BLaER1 (cell line): ENCODE measurements at regions not wholly inside any gene's neighbourhood (a gene's known extent, or its start where the extent isn't known, plus 50 kb on each side); places are given as distances from the start of the nearest gene placed in this dataset.

Experiments
- H3K27ac ChIP-seq: shearing (Covaris generic); formaldehyde crosslinking; 2 replicates; pipeline ENCODE4 v1.8.1; 2022
- H3K27me3 ChIP-seq: shearing (Covaris generic); formaldehyde crosslinking; 2 replicates; pipeline ENCODE4 v1.8.1; 2022
- H3K36me3 ChIP-seq: shearing (Covaris generic); formaldehyde crosslinking; 2 replicates; pipeline ENCODE4 v1.8.1; 2022
- H3K4me1 ChIP-seq: shearing (Covaris generic); formaldehyde crosslinking; 2 replicates; pipeline ENCODE4 v1.8.1; 2022
- H3K4me2 ChIP-seq: shearing (Covaris generic); formaldehyde crosslinking; 2 replicates; pipeline ENCODE4 v1.8.1; 2022
- H3K4me3 ChIP-seq: shearing (Covaris generic); formaldehyde crosslinking; 2 replicates; pipeline ENCODE4 v1.8.1; 2022
- H3K9ac ChIP-seq: shearing (Covaris generic); formaldehyde crosslinking; 2 replicates; pipeline ENCODE4 v1.8.1; 2022
- H3K9me3 ChIP-seq: shearing (Covaris generic); formaldehyde crosslinking; 2 replicates; pipeline ENCODE4 v1.8.1; 2022
- H4K20me1 ChIP-seq: shearing (Covaris generic); formaldehyde crosslinking; 2 replicates; pipeline ENCODE4 v1.8.1; 2022
- Cebpa-rat ChIP-seq: shearing (Covaris generic); IDR thresholded peaks from 2 replicates; pipeline ENCODE4 v1.8.1; 2022

GRCh38 chr6:142005021-142005420 lies 127.7 kb upstream of the GJE1 start:
- no peak for TF ChIP-seq Cebpa-rat
- no peak overlapping the region for H3K27ac ChIP-seq
- H3K4me2 ChIP-seq = no peak overlapping the region
- H3K4me1 ChIP-seq = no peaks in the 10 kb centered on the region
- no peak overlapping the region for H3K9ac ChIP-seq
- H3K4me3 ChIP-seq = no peak overlapping the region
- no peaks in the 10 kb centered on the region for H3K9me3 ChIP-seq
- no peaks in the 10 kb centered on the region for H3K27me3 ChIP-seq
- H3K36me3 ChIP-seq = no peaks in the 10 kb centered on the region
- H4K20me1 ChIP-seq = no peaks in the 10 kb centered on the region

- Histone ChIP-seq H3K9ac (no peak overlapping the region), H3K4me3 (no peak overlapping the region), H3K27ac (no peak overlapping the region)
Measured at GRCh38 chr6:142002825-142003405, 129.8 kb upstream of the GJE1 start.

DNA sequence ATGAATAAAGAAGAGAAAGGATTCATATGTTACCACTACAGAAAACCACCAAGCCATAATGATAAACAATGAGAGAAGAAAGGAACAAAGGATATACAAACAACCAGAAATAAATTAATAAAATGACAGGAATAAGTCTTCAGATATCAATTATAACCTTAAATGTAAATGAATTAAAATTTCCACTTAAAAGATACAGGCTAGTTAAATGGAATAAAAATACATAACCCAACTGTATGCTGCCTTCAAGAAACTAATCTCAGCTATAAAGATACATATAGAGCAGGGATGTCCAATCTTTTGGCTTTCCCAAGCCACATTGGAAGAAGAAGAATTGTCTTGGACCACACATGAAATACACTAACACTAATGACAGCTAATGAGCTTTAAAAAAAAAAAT lies 135.9 kb upstream of the GJE1 start:
- Histone ChIP-seq H3K9ac (no peak overlapping the region), H4K20me1 (no peaks in the 10 kb centered on the region), H3K36me3 (no peaks in the 10 kb centered on the region), H3K4me1 (no peaks in the 10 kb centered on the region), H3K27ac (no peak overlapping the region), H3K27me3 (no peaks in the 10 kb centered on the region), H3K4me2 (no peak overlapping the region), H3K4me3 (no peak overlapping the region), H3K9me3 (no peaks in the 10 kb centered on the region)
- no peak for TF ChIP-seq Cebpa-rat

More at GRCh38 chr6:142002825-142003405, 129.8 kb upstream of the GJE1 start:
- no peaks in the 10 kb centered on the region for H4K20me1 ChIP-seq
- no peaks in the 10 kb centered on the region for H3K9me3 ChIP-seq
- no peaks in the 10 kb centered on the region for H3K36me3 ChIP-seq
- no peak for TF ChIP-seq Cebpa-rat
- H3K27me3 ChIP-seq = no peaks in the 10 kb centered on the region
- no peaks in the 10 kb centered on the region for H3K4me1 ChIP-seq
- no peak overlapping the region for H3K4me2 ChIP-seq

DNA sequence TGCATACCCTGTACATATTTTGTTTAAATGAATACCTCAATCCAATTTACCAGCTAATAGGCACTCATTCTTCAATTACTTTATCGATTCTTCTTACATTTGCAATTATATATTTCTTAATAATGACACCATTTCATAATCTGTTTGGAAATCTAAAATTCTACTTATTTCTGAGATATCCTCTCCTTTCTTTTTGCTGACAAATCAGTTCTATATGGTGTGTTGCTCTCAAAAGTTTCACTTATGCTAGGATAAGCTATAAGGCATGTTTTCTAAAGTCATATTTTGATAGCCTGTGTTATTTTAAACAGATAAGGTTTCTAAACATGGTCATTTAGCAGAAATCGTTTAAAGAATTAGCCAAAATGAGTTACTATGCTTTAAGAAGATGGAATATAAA lies 140.6 kb upstream of the GJE1 start:
- Histone ChIP-seq H3K36me3 (no peaks in the 10 kb centered on the region), H3K9me3 (no peaks in the 10 kb centered on the region), H3K4me3 (no peak overlapping the region), H4K20me1 (no peaks in the 10 kb centered on the region), H3K27ac (no peak overlapping the region), H3K4me1 (no peaks in the 10 kb centered on the region), H3K9ac (no peak overlapping the region), H3K27me3 (no peaks in the 10 kb centered on the region), H3K4me2 (no peak overlapping the region)
- no peak for TF ChIP-seq Cebpa-rat

DNA sequence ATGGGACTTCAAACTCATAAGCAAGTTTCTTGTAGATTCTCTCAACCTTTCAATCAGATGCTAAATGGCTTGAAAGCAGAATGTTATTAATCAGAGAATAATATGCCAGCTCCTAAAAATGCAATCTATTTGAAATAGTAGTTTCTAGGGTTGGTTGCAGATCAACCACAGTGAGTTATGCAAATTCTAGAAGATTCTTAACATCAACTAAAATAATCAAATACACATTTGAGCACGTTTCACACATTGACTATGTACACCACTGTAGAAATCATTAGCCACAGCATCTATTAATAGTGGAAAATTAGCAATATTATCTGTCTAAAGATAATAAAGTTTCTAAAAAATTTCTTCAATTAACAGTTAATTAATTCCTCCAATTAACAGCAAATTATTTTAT lies 141.9 kb upstream of the GJE1 start:
- H3K9me3 ChIP-seq = no peaks in the 10 kb centered on the region
- no peaks in the 10 kb centered on the region for H3K27me3 ChIP-seq
- no peak overlapping the region for H3K4me2 ChIP-seq
- no peak overlapping the region for H3K4me3 ChIP-seq
- H3K4me1 ChIP-seq = no peaks in the 10 kb centered on the region
- no peaks in the 10 kb centered on the region for H4K20me1 ChIP-seq
- no peak overlapping the region for H3K27ac ChIP-seq
- no peak for TF ChIP-seq Cebpa-rat
- no peak overlapping the region for H3K9ac ChIP-seq
- H3K36me3 ChIP-seq = no peaks in the 10 kb centered on the region

- Histone ChIP-seq H3K27me3 (no peaks in the 10 kb centered on the region), H3K4me1 (no peaks in the 10 kb centered on the region), H3K4me2 (no peak overlapping the region), H4K20me1 (no peaks in the 10 kb centered on the region), H3K4me3 (no peak overlapping the region), H3K9ac (no peak overlapping the region), H3K36me3 (no peaks in the 10 kb centered on the region), H3K27ac (no peak overlapping the region), H3K9me3 (no peaks in the 10 kb centered on the region)
- no peak for TF ChIP-seq Cebpa-rat
Measured at GRCh38 chr6:141989706-141989959, 143.1 kb upstream of the GJE1 start.

GRCh38 chr6:141988954-141989705 lies 143.6 kb upstream of the GJE1 start:
- Histone ChIP-seq H3K36me3 (no peaks in the 10 kb centered on the region), H3K9ac (no peak overlapping the region), H4K20me1 (no peaks in the 10 kb centered on the region), H3K27ac (no peak overlapping the region), H3K4me2 (no peak overlapping the region), H3K27me3 (no peaks in the 10 kb centered on the region), H3K9me3 (no peaks in the 10 kb centered on the region), H3K4me3 (no peak overlapping the region), H3K4me1 (no peaks in the 10 kb centered on the region)
- no peak for TF ChIP-seq Cebpa-rat

GRCh38 chr6:141988327-141988726 lies 144.4 kb upstream of the GJE1 start:
- Histone ChIP-seq H3K4me2 (no peak overlapping the region), H3K27ac (no peak overlapping the region), H3K4me1 (no peaks in the 10 kb centered on the region), H3K9me3 (no peaks in the 10 kb centered on the region), H3K9ac (no peak overlapping the region), H3K36me3 (no peaks in the 10 kb centered on the region), H3K27me3 (no peaks in the 10 kb centered on the region), H3K4me3 (no peak overlapping the region), H4K20me1 (no peaks in the 10 kb centered on the region)
- no peak for TF ChIP-seq Cebpa-rat

- Histone ChIP-seq H3K36me3 (no peaks in the 10 kb centered on the region), H4K20me1 (no peaks in the 10 kb centered on the region), H3K27me3 (no peaks in the 10 kb centered on the region), H3K27ac (no peak overlapping the region), H3K9me3 (no peaks in the 10 kb centered on the region), H3K4me3 (no peak overlapping the region), H3K4me2 (no peak overlapping the region), H3K4me1 (no peaks in the 10 kb centered on the region), H3K9ac (no peak overlapping the region)
- TF ChIP-seq Cebpa-rat = no peak
Measured at GRCh38 chr6:141986457-141986856, 146.3 kb upstream of the GJE1 start.

GRCh38 chr6:141981190-141981589 lies 151.5 kb upstream of the GJE1 start:
- no peaks in the 10 kb centered on the region for H4K20me1 ChIP-seq
- H3K27me3 ChIP-seq = no peaks in the 10 kb centered on the region
- no peak for TF ChIP-seq Cebpa-rat
- no peak overlapping the region for H3K9ac ChIP-seq
- no peak overlapping the region for H3K27ac ChIP-seq
- H3K4me2 ChIP-seq = no peak overlapping the region
- H3K9me3 ChIP-seq = no peaks in the 10 kb centered on the region
- H3K36me3 ChIP-seq = no peaks in the 10 kb centered on the region
- H3K4me3 ChIP-seq = no peak overlapping the region
- H3K4me1 ChIP-seq = no peaks in the 10 kb centered on the region

- TF ChIP-seq Cebpa-rat = no peak
- no peak overlapping the region for H3K9ac ChIP-seq
- H4K20me1 ChIP-seq = no peaks in the 10 kb centered on the region
- no peak overlapping the region for H3K4me2 ChIP-seq
- no peaks in the 10 kb centered on the region for H3K27me3 ChIP-seq
- no peak overlapping the region for H3K4me3 ChIP-seq
- H3K36me3 ChIP-seq = no peaks in the 10 kb centered on the region
- no peaks in the 10 kb centered on the region for H3K4me1 ChIP-seq
- H3K27ac ChIP-seq = no peak overlapping the region
- H3K9me3 ChIP-seq = no peaks in the 10 kb centered on the region
Measured at GRCh38 chr6:141977782-141978181, 154.9 kb upstream of the GJE1 start.
